ENCODE measurements at regions not wholly inside any gene's neighbourhood (a gene's known extent, or its start where the extent isn't known, plus 50 kb on each side); places are given as distances from the start of the nearest gene placed in this dataset.

- H3K4me3 Mint-ChIP-seq (ENCODE audit: low read depth) = no peak overlapping the region
These were observed 218.8 kb downstream of the HAUS1 start for GRCh38 chr18:46322941-46323340.

DNA sequence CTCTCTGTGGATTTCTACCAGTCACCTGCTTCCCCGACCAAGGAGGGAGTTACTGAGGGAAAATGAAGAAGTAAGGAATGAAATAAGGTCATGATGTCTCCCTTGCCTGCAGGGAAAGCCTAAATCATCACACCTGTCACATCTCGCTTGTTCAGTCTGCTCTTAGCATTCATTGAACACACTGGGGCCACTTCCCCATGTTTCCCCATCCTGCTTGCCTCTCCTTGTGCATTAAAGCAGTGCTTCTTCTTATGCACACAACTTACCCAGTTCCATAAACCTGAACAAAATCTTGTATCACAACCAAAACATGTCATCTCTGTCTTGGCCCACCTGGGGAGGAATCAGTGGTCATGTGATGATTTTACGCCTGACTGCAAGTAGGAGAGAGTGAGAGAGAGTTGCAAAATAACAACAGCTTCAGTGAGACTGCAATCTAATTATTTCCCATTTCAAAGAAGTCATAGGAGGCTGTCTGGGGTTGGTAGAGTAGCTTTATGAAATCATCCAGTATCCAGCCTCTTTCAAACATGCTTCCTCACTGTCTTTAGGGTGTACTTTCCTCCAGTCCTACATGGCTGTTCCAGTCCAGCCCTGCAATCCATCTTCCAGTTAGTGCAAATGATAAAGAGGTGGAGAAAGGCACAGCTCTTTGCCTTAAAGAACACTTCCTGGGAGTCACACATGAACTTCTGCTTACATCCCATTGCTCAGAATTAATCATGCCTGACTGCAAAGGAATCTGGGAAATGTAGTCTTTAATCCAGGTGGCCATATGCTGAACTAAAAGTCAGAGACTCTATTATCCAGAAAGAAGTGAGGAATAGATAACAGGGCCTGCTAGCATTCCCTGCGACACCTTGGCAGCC lies 220.1 kb downstream of the HAUS1 start:
- DNase-seq (ENCODE audit: low spot score, unreplicated experiment) = no peak
- Mint-ChIP-seq H3K27ac (no peak overlapping the region), H3K36me3 (ENCODE audit: insufficient read depth) (no peaks in the 10 kb centered on the region), H3K9me3 (ENCODE audit: low read depth) (no peaks in the 10 kb centered on the region), H3K4me1 (ENCODE audit: low read depth) (peaks cover 10% of the 10 kb centered on the region), H3K4me3 (ENCODE audit: low read depth) (no peak overlapping the region), H3K27me3 (peaks cover 3% of the 10 kb centered on the region)
- TF ChIP-seq CTCF (IDR thresholded peaks at IDR 0.05; ENCODE audit: unreplicated experiment) = no peak

More at GRCh38 chr18:46322941-46323340, 218.8 kb downstream of the HAUS1 start:
- TF ChIP-seq CTCF (IDR thresholded peaks at IDR 0.05; ENCODE audit: unreplicated experiment) = no peak
- H3K36me3 Mint-ChIP-seq (ENCODE audit: insufficient read depth) = no peaks in the 10 kb centered on the region
- peaks cover 5% of the 10 kb centered on the region for H3K27me3 Mint-ChIP-seq
- H3K27ac Mint-ChIP-seq = no peak overlapping the region
- H3K9me3 Mint-ChIP-seq (ENCODE audit: low read depth) = no peaks in the 10 kb centered on the region
- no peak for DNase-seq (ENCODE audit: low spot score, unreplicated experiment)
- peaks cover 10% of the 10 kb centered on the region for H3K4me1 Mint-ChIP-seq (ENCODE audit: low read depth)

DNA sequence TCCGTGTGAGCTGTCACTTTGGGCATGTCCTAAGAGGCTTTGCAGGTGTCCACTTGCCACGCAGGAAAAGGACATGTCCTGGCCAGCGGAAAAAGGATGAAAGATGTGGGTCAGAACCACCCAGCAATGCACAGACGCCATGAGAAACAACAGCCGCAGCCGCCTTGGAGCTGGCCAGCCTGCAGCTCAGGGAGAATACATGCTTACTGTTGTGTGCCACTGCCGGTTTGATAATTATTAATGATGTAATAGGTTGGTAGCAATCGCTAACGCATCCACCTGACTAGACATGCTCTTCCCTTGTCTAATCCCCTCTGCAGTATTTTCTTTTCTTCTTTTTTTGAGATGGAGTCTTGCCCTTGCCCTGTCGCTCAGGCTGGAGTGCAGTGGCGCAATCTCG lies 221.7 kb downstream of the HAUS1 start:
- H3K27me3 Mint-ChIP-seq = peaks cover 11% of the 10 kb centered on the region
- DNase-seq (ENCODE audit: low spot score, unreplicated experiment) = no peak
- no peaks in the 10 kb centered on the region for H3K36me3 Mint-ChIP-seq (ENCODE audit: insufficient read depth)
- H3K4me3 Mint-ChIP-seq (ENCODE audit: low read depth) = no peak overlapping the region
- peaks cover 10% of the 10 kb centered on the region for H3K4me1 Mint-ChIP-seq (ENCODE audit: low read depth)
- no peaks in the 10 kb centered on the region for H3K9me3 Mint-ChIP-seq (ENCODE audit: low read depth)
- no peak for TF ChIP-seq CTCF (IDR thresholded peaks at IDR 0.05; ENCODE audit: unreplicated experiment)
- H3K27ac Mint-ChIP-seq = peak overlapping the region; percentile 34

GRCh38 chr18:46329736-46330246 lies 225.6 kb downstream of the HAUS1 start:
- no peak for DNase-seq (ENCODE audit: low spot score, unreplicated experiment)
- no peaks in the 10 kb centered on the region for H3K9me3 Mint-ChIP-seq (ENCODE audit: low read depth)
- no peak overlapping the region for H3K27ac Mint-ChIP-seq
- H3K4me1 Mint-ChIP-seq (ENCODE audit: low read depth) = peaks cover 10% of the 10 kb centered on the region
- no peak overlapping the region for H3K4me3 Mint-ChIP-seq (ENCODE audit: low read depth)
- H3K36me3 Mint-ChIP-seq (ENCODE audit: insufficient read depth) = no peaks in the 10 kb centered on the region
- H3K27me3 Mint-ChIP-seq = peaks cover 34% of the 10 kb centered on the region
- no peak for TF ChIP-seq CTCF (IDR thresholded peaks at IDR 0.05; ENCODE audit: unreplicated experiment)

GRCh38 chr18:46331316-46331715 lies 227.1 kb downstream of the HAUS1 start:
- H3K36me3 Mint-ChIP-seq (ENCODE audit: insufficient read depth) = no peaks in the 10 kb centered on the region
- no peak for DNase-seq (ENCODE audit: low spot score, unreplicated experiment)
- H3K4me3 Mint-ChIP-seq (ENCODE audit: low read depth) = no peak overlapping the region
- H3K27me3 Mint-ChIP-seq = peaks cover 34% of the 10 kb centered on the region
- TF ChIP-seq CTCF (IDR thresholded peaks at IDR 0.05; ENCODE audit: unreplicated experiment) = no peak
- peaks cover 25% of the 10 kb centered on the region for H3K4me1 Mint-ChIP-seq (ENCODE audit: low read depth)
- H3K9me3 Mint-ChIP-seq (ENCODE audit: low read depth) = no peaks in the 10 kb centered on the region
- H3K27ac Mint-ChIP-seq = no peak overlapping the region

Data from progenitor cell of endocrine pancreas (in vitro differentiated cells).